Cardiac septum (tissue), 1 donor: ENCODE measurements at regions not wholly inside any gene's neighbourhood (a gene's known extent, or its start where the extent isn't known, plus 50 kb on each side); places are given as distances from the start of the nearest gene placed in this dataset. TPM values are rescaled to one million over a fixed set of nuclear protein-coding genes. Genes with fewer than 3 reads are reported as not detected.

Experiments
- DNase-seq: peaks from one replicate; pipeline ENCODE4 v3.0.0-alpha.2; 2020; ENCODE audit warnings: low spot score
- intact Hi-C: fragments of 100-400 bp; cut with DNase I; formaldehyde crosslinking; loops from one replicate; pipeline ENCODE4 v1.14.0; 2022
- microRNA-seq: library from miRNA; unstranded; fragments of <30 nt; microRNA quantifications from one replicate; pipeline ENCODE4 v1.2.0, GENCODE V29; 2020
- donor health status: DM: no; HTN: no; CAD: no.

- intact Hi-C loops, result no loop called here
- no peak for DNase-seq
Measured at GRCh38 chr17:77906377-77906871, 52.1 kb upstream of the TNRC6C start.

GRCh38 chr17:77907497-77908461 lies 50.7 kb upstream of the TNRC6C start:
- peak; percentile 5 for DNase-seq
- intact Hi-C loops, result no loop called here

- DNase-seq, result no peak
- intact Hi-C loops, result no loop called here
Measured at GRCh38 chr17:77908501-77908900, 50.0 kb upstream of the TNRC6C start.

Small RNAs in the stretch of these regions (microRNA-seq; reads per million reads assigned to microRNA genes)
- gene MIR4316, result not detected
